ENCODE measurements at regions not wholly inside any gene's neighbourhood (a gene's known extent, or its start where the extent isn't known, plus 50 kb on each side); places are given as distances from the start of the nearest gene placed in this dataset.

DNA sequence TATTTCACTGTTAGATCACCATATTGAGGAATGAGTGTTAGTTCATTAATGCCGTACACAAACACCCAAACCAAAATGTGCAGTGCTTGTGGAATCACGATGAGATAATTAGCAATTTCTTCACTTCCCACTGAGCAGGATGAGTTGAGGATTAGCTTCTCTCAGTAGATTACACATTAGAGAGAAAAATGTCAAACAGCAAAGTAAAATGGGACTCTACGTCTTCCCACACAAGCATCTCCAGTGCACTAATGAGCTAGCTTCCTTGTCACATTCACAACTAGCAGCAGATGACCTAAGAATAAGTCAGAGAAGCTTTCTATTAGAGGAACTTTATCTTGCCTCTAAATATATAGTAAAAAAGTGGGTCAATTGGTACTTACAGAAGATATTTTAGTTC is 926.9 kb downstream of the TSN start:
- no peak overlapping the region for H3K4me3 Mint-ChIP-seq (ENCODE audit: unreplicated experiment)
- H3K4me1 Mint-ChIP-seq (ENCODE audit: unreplicated experiment) = no peaks in the 10 kb centered on the region
- no peak for DNase-seq (ENCODE audit: extremely low spot score, unreplicated experiment)
- TF ChIP-seq, protein P1, sequence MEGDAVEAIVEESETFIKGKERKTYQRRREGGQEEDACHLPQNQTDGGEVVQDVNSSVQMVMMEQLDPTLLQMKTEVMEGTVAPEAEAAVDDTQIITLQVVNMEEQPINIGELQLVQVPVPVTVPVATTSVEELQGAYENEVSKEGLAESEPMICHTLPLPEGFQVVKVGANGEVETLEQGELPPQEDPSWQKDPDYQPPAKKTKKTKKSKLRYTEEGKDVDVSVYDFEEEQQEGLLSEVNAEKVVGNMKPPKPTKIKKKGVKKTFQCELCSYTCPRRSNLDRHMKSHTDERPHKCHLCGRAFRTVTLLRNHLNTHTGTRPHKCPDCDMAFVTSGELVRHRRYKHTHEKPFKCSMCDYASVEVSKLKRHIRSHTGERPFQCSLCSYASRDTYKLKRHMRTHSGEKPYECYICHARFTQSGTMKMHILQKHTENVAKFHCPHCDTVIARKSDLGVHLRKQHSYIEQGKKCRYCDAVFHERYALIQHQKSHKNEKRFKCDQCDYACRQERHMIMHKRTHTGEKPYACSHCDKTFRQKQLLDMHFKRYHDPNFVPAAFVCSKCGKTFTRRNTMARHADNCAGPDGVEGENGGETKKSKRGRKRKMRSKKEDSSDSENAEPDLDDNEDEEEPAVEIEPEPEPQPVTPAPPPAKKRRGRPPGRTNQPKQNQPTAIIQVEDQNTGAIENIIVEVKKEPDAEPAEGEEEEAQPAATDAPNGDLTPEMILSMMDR (IDR thresholded peaks at IDR 0.05) = no peak
- peaks cover 8% of the 10 kb centered on the region for H3K27me3 Mint-ChIP-seq (ENCODE audit: unreplicated experiment)
- no peaks in the 10 kb centered on the region for H3K9me3 Mint-ChIP-seq (ENCODE audit: unreplicated experiment)
- H3K27ac Mint-ChIP-seq (ENCODE audit: unreplicated experiment) = no peak overlapping the region
- H3K36me3 Mint-ChIP-seq (ENCODE audit: unreplicated experiment) = no peaks in the 10 kb centered on the region

DNA sequence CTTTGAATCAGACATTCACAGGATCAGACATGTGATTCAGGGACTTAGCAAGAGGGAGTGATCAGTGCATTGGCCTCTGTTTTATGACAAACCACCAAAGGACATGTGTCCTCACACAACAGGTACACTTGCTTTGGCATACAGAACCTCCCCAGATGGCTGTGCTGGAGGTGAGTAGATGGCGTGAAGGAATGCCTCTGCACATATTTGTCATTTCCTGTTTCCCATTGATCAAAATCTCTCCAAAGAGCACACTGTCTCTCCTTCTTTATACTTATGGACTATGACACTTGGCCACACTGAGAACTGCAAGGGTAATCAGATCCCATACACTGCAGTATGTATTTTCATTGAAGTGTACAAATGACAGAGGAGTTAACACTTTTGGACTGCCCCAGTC is 927.6 kb downstream of the TSN start:
- DNase-seq (ENCODE audit: extremely low spot score, unreplicated experiment) = no peak
- TF ChIP-seq, protein P1 (IDR thresholded peaks at IDR 0.05) = no peak
- Mint-ChIP-seq H3K36me3 (ENCODE audit: unreplicated experiment) (no peaks in the 10 kb centered on the region), H3K4me3 (ENCODE audit: unreplicated experiment) (no peak overlapping the region), H3K4me1 (ENCODE audit: unreplicated experiment) (no peaks in the 10 kb centered on the region), H3K27ac (ENCODE audit: unreplicated experiment) (no peak overlapping the region), H3K27me3 (ENCODE audit: unreplicated experiment) (peaks cover 8% of the 10 kb centered on the region), H3K9me3 (ENCODE audit: unreplicated experiment) (no peaks in the 10 kb centered on the region)

DNA sequence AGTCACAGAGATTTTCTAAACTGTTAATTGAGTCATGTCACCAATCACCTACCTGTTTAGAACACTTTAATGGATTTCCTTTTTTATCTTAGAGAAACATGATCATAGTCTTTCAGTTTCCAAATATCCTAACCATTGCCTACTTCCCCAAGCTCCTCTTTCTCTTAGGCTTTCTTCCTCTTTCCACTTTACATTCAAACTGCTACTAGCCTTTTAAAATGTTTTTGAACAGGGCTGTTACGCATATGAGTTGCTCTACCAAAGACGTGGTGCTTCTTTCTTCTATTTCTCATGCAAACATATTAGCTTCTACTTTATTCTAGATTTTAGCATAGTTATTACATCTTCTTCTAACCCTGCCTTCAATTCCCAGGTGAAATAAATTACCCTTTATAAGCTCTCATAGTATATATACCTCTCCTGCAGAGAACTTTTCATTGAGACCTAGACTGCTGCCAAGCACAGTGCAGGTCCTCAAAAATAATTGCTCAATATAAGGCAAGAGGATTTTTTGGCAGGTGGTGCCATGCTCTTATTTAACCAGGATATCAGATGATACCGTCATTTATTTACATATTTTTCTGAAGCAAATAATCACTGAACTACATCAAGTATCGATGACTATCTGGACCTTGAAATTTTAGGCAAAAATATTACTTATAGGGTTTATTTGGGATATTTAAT is 937.1 kb downstream of the TSN start:
- Mint-ChIP-seq H3K4me3 (ENCODE audit: unreplicated experiment) (no peak overlapping the region), H3K4me1 (ENCODE audit: unreplicated experiment) (no peaks in the 10 kb centered on the region), H3K36me3 (ENCODE audit: unreplicated experiment) (no peaks in the 10 kb centered on the region), H3K9me3 (ENCODE audit: unreplicated experiment) (no peaks in the 10 kb centered on the region), H3K27me3 (ENCODE audit: unreplicated experiment) (peaks cover 5% of the 10 kb centered on the region), H3K27ac (ENCODE audit: unreplicated experiment) (no peak overlapping the region)
- DNase-seq (ENCODE audit: extremely low spot score, unreplicated experiment) = no peak
- TF ChIP-seq, protein P1 (IDR thresholded peaks at IDR 0.05) = no peak

DNA sequence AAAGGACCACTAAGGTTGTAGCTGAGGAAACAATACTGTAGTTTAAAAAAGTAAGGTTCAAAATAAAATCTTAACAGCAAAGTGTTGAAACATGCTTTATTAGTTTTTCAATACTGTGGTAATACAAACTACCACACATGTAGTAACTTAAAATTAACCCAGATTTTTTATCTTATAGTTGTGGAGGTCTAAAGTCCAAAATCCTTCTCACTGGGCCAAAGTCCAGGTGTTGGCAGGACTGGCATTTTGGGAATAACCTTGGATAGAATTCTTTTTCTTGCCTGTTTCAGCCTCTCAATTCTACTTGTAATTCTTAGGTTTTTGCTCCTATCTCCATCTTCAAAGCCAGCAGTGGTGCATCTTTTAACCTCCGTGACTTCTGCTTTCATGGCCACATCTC is 942.0 kb downstream of the TSN start:
- Mint-ChIP-seq H3K4me1 (ENCODE audit: unreplicated experiment) (no peaks in the 10 kb centered on the region), H3K4me3 (ENCODE audit: unreplicated experiment) (no peak overlapping the region), H3K27me3 (ENCODE audit: unreplicated experiment) (peaks cover 5% of the 10 kb centered on the region), H3K36me3 (ENCODE audit: unreplicated experiment) (no peaks in the 10 kb centered on the region), H3K27ac (ENCODE audit: unreplicated experiment) (no peak overlapping the region), H3K9me3 (ENCODE audit: unreplicated experiment) (no peaks in the 10 kb centered on the region)
- no peak for DNase-seq (ENCODE audit: extremely low spot score, unreplicated experiment)
- TF ChIP-seq, protein P1 (IDR thresholded peaks at IDR 0.05) = no peak

DNA sequence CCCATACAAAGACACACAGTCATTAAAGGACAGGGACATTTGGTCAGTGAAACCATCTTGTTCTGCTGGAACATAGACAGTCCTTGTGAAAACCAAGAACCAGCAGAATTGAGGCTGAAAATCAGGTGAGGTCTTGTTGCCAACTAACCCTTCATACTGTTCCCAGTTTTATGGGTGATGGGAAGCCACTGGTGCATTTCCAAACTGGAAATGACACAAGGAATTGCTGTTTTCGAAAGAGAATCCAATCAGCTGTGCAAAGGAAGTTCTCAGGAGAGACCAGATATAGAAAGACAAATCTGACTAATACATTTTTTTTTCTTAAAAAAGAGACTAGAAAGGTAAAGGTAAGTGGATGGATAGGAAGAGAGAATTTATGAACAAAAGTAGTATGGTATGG is 948.2 kb downstream of the TSN start:
- Mint-ChIP-seq H3K4me3 (ENCODE audit: unreplicated experiment) (no peak overlapping the region), H3K9me3 (ENCODE audit: unreplicated experiment) (no peaks in the 10 kb centered on the region), H3K27ac (ENCODE audit: unreplicated experiment) (no peak overlapping the region), H3K36me3 (ENCODE audit: unreplicated experiment) (no peaks in the 10 kb centered on the region), H3K4me1 (ENCODE audit: unreplicated experiment) (no peaks in the 10 kb centered on the region), H3K27me3 (ENCODE audit: unreplicated experiment) (peaks cover 2% of the 10 kb centered on the region)
- TF ChIP-seq, protein P1 (IDR thresholded peaks at IDR 0.05) = no peak
- no peak for DNase-seq (ENCODE audit: extremely low spot score, unreplicated experiment)

Measured in osteocyte (in vitro differentiated cells).